IMR-90 (cell line): ENCODE measurements at regions not wholly inside any gene's neighbourhood (a gene's known extent, or its start where the extent isn't known, plus 50 kb on each side); places are given as distances from the start of the nearest gene placed in this dataset.

Source experiments
- ATAC-seq: fragments of 200-7000 bp; cut with Tn5 transposase; 2 replicates; pipeline ENCODE4 v1.9.1; 2020; ENCODE audit warnings: low read depth, mild to moderate bottlenecking, moderate library complexity
- BruUV-seq: library from RNA; stranded (reverse); fragments of 400-500 nt; replicated peaks from 2 replicates; lab custom pipeline; 2021; lab: Mats Ljungman, UMichigan
- CTCF ChIA-PET: fragments of 300-600 bp; formaldehyde crosslinking; extraction: SDS; loops from one replicate; lab custom pipeline; 2021; ENCODE audit warnings: antibody characterized with exemption; lab: Yijun Ruan, JAX
- POLR2A ChIA-PET: fragments of 300-600 bp; sonication (Branson Sonifier 250); formaldehyde crosslinking; loops from one replicate; lab custom pipeline; 2022; ENCODE audit warnings: antibody characterized with exemption; ENCODE audit not compliant: unreplicated experiment; lab: Charles Lee
- DNase-seq: peaks from one replicate; pipeline ENCODE4 v3.0.0; 2013
- H2AFZ ChIP-seq: replicated peaks from 2 replicates; pipeline ENCODE3; 2013; ENCODE audit warnings: low read length, mild to moderate bottlenecking; ENCODE audit not compliant: poor library complexity
- H2AK5ac ChIP-seq: 2 replicates; pipeline ENCODE4 v1.6.1; 2013; ENCODE audit warnings: low read depth, low read length, inconsistent platforms
- H2AK9ac ChIP-seq: replicated peaks from 2 replicates; pipeline ENCODE3; 2013; ENCODE audit warnings: mild to moderate bottlenecking, low read depth, low read length, moderate library complexity; ENCODE audit not compliant: poor library complexity
- H2BK120ac ChIP-seq: 2 replicates; pipeline ENCODE4 v1.6.1; 2013; ENCODE audit warnings: low read depth, low read length, inconsistent platforms
- H2BK15ac ChIP-seq: 3 replicates; pipeline ENCODE4 v1.6.1; 2013; ENCODE audit warnings: low read depth, low read length, inconsistent platforms
- H2BK20ac ChIP-seq: 2 replicates; pipeline ENCODE4 v1.6.1; 2013; ENCODE audit warnings: low read depth, mild to moderate bottlenecking, inconsistent platforms, low read length, moderate library complexity
- H2BK5ac ChIP-seq: 2 replicates; pipeline ENCODE4 v1.6.1; 2013; ENCODE audit warnings: mild to moderate bottlenecking, low read depth, low read length, inconsistent platforms; ENCODE audit not compliant: poor library complexity, severe bottlenecking
- H3K14ac ChIP-seq: replicated peaks from 2 replicates; pipeline ENCODE4 v1.6.1; 2013; ENCODE audit warnings: low read depth, low read length, inconsistent platforms
- H3K18ac ChIP-seq: 2 replicates; pipeline ENCODE4 v1.6.1; 2013; ENCODE audit warnings: low read depth, low read length, control low read depth
- H3K23ac ChIP-seq: 2 replicates; pipeline ENCODE4 v1.6.1; 2013; ENCODE audit warnings: low read depth, low read length, inconsistent platforms
- H3K27ac ChIP-seq: 2 replicates; pipeline ENCODE4 v1.5.1; 2013; ENCODE audit warnings: mild to moderate bottlenecking, control low read depth, low read length; ENCODE audit not compliant: insufficient read depth
- H3K27me3 ChIP-seq: 2 replicates; pipeline ENCODE4 v1.6.1; 2013; ENCODE audit warnings: low read length; ENCODE audit not compliant: control insufficient read depth, insufficient read depth
- H3K36me3 ChIP-seq: 2 replicates; pipeline ENCODE4 v1.6.1; 2013; ENCODE audit warnings: low read length, mixed read lengths; ENCODE audit not compliant: control insufficient read depth, insufficient read depth
- H3K4ac ChIP-seq: 2 replicates; pipeline ENCODE4 v1.6.1; 2013; ENCODE audit warnings: low read depth, low read length, inconsistent platforms
- H3K4me1 ChIP-seq: 2 replicates; pipeline ENCODE4 v1.6.1; 2013; ENCODE audit warnings: low read length, mixed read lengths; ENCODE audit not compliant: control insufficient read depth, insufficient read depth
- H3K4me2 ChIP-seq: 2 replicates; pipeline ENCODE4 v1.6.1; 2013; ENCODE audit warnings: low read depth, mild to moderate bottlenecking, control low read depth, low read length, moderate library complexity
- H3K4me3 ChIP-seq: 2 replicates; pipeline ENCODE4 v1.5.1; 2013; ENCODE audit warnings: low read depth, mild to moderate bottlenecking, control low read depth, low read length, moderate library complexity; ENCODE audit not compliant: insufficient read depth
- H3K56ac ChIP-seq: 2 replicates; pipeline ENCODE4 v1.6.1; 2013; ENCODE audit warnings: low read length, inconsistent platforms; ENCODE audit not compliant: insufficient read depth; ENCODE audit errors: extremely low read depth
- H3K79me1 ChIP-seq, 2 experiments: 2 replicates each; pipeline ENCODE4 v1.6.1; 2013; ENCODE audit warnings: low read length in 2 of 2, inconsistent platforms in 1 of 2, low read depth in 1 of 2
- H3K9ac ChIP-seq: 2 replicates; pipeline ENCODE4 v1.6.1; 2013; ENCODE audit warnings: low read depth, low read length, control low read depth
- H3K9me1 ChIP-seq: 2 replicates; pipeline ENCODE4 v1.6.1; 2013; ENCODE audit warnings: low read length, inconsistent platforms; ENCODE audit not compliant: insufficient read depth
- H3K9me3 ChIP-seq: 2 replicates; pipeline ENCODE4 v1.6.1; 2013; ENCODE audit warnings: low read length; ENCODE audit not compliant: control insufficient read depth, insufficient read depth
- H4K20me1 ChIP-seq: 2 replicates; pipeline ENCODE4 v1.6.1; 2013; ENCODE audit warnings: low read length, inconsistent platforms; ENCODE audit not compliant: insufficient read depth
- H4K5ac ChIP-seq: 2 replicates; pipeline ENCODE4 v1.6.1; 2013; ENCODE audit warnings: mild to moderate bottlenecking, low read depth, low read length, control low read depth
- H4K8ac ChIP-seq, 2 experiments: 2 replicates each; pipeline ENCODE4 v1.6.1; 2013; ENCODE audit warnings: low read depth in 2 of 2, low read length in 2 of 2, control low read depth in 1 of 2, inconsistent platforms in 1 of 2
- H4K91ac ChIP-seq: 2 replicates; pipeline ENCODE4 v1.6.1; 2013; ENCODE audit warnings: low read depth, low read length, inconsistent platforms; ENCODE audit not compliant: insufficient read depth
- BHLHE40 ChIP-seq: fragments of 150-350 bp; IDR thresholded peaks from 2 replicates; pipeline ENCODE4 v1.6.1; 2016; ENCODE audit warnings: mild to moderate bottlenecking, low read depth, low read length
- CEBPB ChIP-seq: IDR thresholded peaks from 2 replicates; pipeline ENCODE4 v1.6.1; 2012; ENCODE audit warnings: low read depth, low read length, improper control_type of control experiment
- CHD1 ChIP-seq: IDR thresholded peaks from 2 replicates; pipeline ENCODE4 v1.6.1; 2012; ENCODE audit warnings: low read depth, low read length, improper control_type of control experiment
- FOS ChIP-seq: fragments of 150-350 bp; IDR thresholded peaks from 2 replicates; pipeline ENCODE4 v1.6.1; 2016; ENCODE audit warnings: low read depth, low read length
- MAFK ChIP-seq: IDR thresholded peaks from 2 replicates; pipeline ENCODE4 v1.6.1; 2012; ENCODE audit warnings: low read depth, low read length, improper control_type of control experiment
- MAZ ChIP-seq: IDR thresholded peaks from 2 replicates; pipeline ENCODE4 v1.6.1; 2012; ENCODE audit warnings: low read depth, mild to moderate bottlenecking, low read length, improper control_type of control experiment, moderate library complexity, borderline replicate concordance
- MXI1 ChIP-seq: IDR thresholded peaks from 2 replicates; pipeline ENCODE4 v1.6.1; 2012; ENCODE audit warnings: low read depth, mild to moderate bottlenecking, low read length, moderate library complexity, borderline replicate concordance
- NFE2L2 ChIP-seq: fragments of 150-350 bp; IDR thresholded peaks from 2 replicates; pipeline ENCODE4 v1.6.1; 2016; ENCODE audit warnings: low read depth, mild to moderate bottlenecking, low read length
- POLR2A ChIP-seq: IDR thresholded peaks from 2 replicates; pipeline ENCODE4 v1.6.1; 2012; ENCODE audit warnings: mild to moderate bottlenecking, low read depth, low read length
- RAD21 ChIP-seq: IDR thresholded peaks from 2 replicates; pipeline ENCODE4 v1.6.1; 2012; ENCODE audit warnings: low read length, improper control_type of control experiment
- RCOR1 ChIP-seq: IDR thresholded peaks from 2 replicates; pipeline ENCODE4 v1.6.1; 2012; ENCODE audit warnings: mild to moderate bottlenecking, low read length, improper control_type of control experiment; ENCODE audit not compliant: insufficient replicate concordance
- RFX5 ChIP-seq: IDR thresholded peaks from 2 replicates; pipeline ENCODE4 v1.8.0; 2012; ENCODE audit warnings: low read depth, mild to moderate bottlenecking, low read length, moderate library complexity
- SMC3 ChIP-seq: fragments of 150-350 bp; IDR thresholded peaks from 2 replicates; pipeline ENCODE4 v1.6.1; 2016; ENCODE audit warnings: low read depth, mild to moderate bottlenecking, antibody characterized with exemption, low read length, moderate library complexity
- USF2 ChIP-seq: fragments of 150-350 bp; IDR thresholded peaks from 2 replicates; pipeline ENCODE4 v1.6.1; 2017; ENCODE audit warnings: mild to moderate bottlenecking, antibody characterized with exemption, low read length, low read depth
- WGBS, 2 experiments: methylation state at CpG; one replicate each; pipeline versions ENCODE4 v1.1.5 to v1.1.7; 2013; ENCODE audit warnings: missing lambda C conversion rate in 2 of 2; ENCODE audit not compliant: insufficient read length in 1 of 2; ENCODE audit errors: extremely low coverage in 2 of 2; 5-methylcytosine and 5-hydroxymethylcytosine counted together
- dilution Hi-C: fragments of 300-500 bp; cut with HindIII; formaldehyde crosslinking; loops from one replicate; pipeline ENCODE4 v1.14.3; 2018; ENCODE audit warnings: low sequenced_read_pairs; ENCODE audit not compliant: unreplicated experiment
- in situ Hi-C: fragments of 300-500 bp; cut with MboI; formaldehyde crosslinking; loops from 3 replicates; pipeline ENCODE4 v1.14.3; 2019; ENCODE audit warnings: low sequenced_read_pairs, inconsistent platforms, mixed read lengths
- intact Hi-C: fragments of 100-400 bp; cut with micrococcal nuclease; formaldehyde crosslinking; loops from 2 replicates; pipeline ENCODE4 v1.10.0; 2022
- TF ChIP-seq, protein P1 (sequence below): conservative IDR thresholded peaks from 2 replicates; pipeline ENCODE4 v1.5.1; 2012; ENCODE audit warnings: mild to moderate bottlenecking, low read depth, low read length, improper control_type of control experiment
- TF ChIP-seq, protein P2 (sequence below): fragments of 150-350 bp; IDR thresholded peaks from 2 replicates; pipeline ENCODE4 v1.6.1; 2016; ENCODE audit warnings: low read depth, mild to moderate bottlenecking, low read length, moderate library complexity, borderline replicate concordance

- Histone ChIP-seq H3K4me3 (no peak overlapping the region), H3K4me2 (no peak overlapping the region), H2BK120ac (peak overlapping the region; percentile 32; the same call in 1 of the 2 replicates), H2BK20ac (peak overlapping the region; percentile 39; the same call in 1 of the 2 replicates), H3K23ac (no peak overlapping the region), H3K27ac (no peak overlapping the region), H3K14ac (peak overlapping the region; percentile 66), H4K8ac (no peak overlapping the region), H2AFZ (no peak overlapping the region), H3K4me1 (peaks cover 6% of the 10 kb centered on the region; the same call in 1 of the 2 replicates), H3K56ac (no peak overlapping the region), H3K79me1 (no peaks in the 10 kb centered on the region), H4K20me1 (no peaks in the 10 kb centered on the region), H3K4ac (no peak overlapping the region), H3K9me1 (no peaks in the 10 kb centered on the region; the same call in 1 of the 2 replicates), H3K9ac (no peak overlapping the region), H3K9me3 (no peaks in the 10 kb centered on the region), H4K5ac (no peak overlapping the region), H3K27me3 (no peaks in the 10 kb centered on the region), H2BK15ac (no peak overlapping the region), H3K18ac (no peak overlapping the region; the same call in 1 of the 2 replicates), H2BK5ac (peak overlapping the region; percentile 19), H3K36me3 (no peaks in the 10 kb centered on the region), H2AK5ac (no peak overlapping the region), H4K91ac (no peak overlapping the region), H2AK9ac (no peak overlapping the region)
- dilution Hi-C loops (no loop called here), in situ Hi-C loops (no loop called here), intact Hi-C loops (no loop called here)
- ATAC-seq (no peak), DNase-seq (no peak)
- WGBS, 2 experiments, result 89% methylated on average over 2 of the region's 3 CpGs; no CpG with 5 or more reads in 1 of the 2 experiments
- no peak for TF ChIP-seq MXI1
- TF ChIP-seq CHD1, result no peak
- TF ChIP-seq RFX5, result no peak
- TF ChIP-seq NFE2L2, result no peak
- TF ChIP-seq MAZ, result no peak
- no peak for TF ChIP-seq CEBPB
- TF ChIP-seq, protein P1, sequence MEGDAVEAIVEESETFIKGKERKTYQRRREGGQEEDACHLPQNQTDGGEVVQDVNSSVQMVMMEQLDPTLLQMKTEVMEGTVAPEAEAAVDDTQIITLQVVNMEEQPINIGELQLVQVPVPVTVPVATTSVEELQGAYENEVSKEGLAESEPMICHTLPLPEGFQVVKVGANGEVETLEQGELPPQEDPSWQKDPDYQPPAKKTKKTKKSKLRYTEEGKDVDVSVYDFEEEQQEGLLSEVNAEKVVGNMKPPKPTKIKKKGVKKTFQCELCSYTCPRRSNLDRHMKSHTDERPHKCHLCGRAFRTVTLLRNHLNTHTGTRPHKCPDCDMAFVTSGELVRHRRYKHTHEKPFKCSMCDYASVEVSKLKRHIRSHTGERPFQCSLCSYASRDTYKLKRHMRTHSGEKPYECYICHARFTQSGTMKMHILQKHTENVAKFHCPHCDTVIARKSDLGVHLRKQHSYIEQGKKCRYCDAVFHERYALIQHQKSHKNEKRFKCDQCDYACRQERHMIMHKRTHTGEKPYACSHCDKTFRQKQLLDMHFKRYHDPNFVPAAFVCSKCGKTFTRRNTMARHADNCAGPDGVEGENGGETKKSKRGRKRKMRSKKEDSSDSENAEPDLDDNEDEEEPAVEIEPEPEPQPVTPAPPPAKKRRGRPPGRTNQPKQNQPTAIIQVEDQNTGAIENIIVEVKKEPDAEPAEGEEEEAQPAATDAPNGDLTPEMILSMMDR, result no peak
- TF ChIP-seq, protein P2, sequence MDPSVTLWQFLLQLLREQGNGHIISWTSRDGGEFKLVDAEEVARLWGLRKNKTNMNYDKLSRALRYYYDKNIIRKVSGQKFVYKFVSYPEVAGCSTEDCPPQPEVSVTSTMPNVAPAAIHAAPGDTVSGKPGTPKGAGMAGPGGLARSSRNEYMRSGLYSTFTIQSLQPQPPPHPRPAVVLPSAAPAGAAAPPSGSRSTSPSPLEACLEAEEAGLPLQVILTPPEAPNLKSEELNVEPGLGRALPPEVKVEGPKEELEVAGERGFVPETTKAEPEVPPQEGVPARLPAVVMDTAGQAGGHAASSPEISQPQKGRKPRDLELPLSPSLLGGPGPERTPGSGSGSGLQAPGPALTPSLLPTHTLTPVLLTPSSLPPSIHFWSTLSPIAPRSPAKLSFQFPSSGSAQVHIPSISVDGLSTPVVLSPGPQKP, result no peak
- no peak for TF ChIP-seq RAD21
- no peak for TF ChIP-seq BHLHE40
- TF ChIP-seq USF2, result no peak
- no peak for TF ChIP-seq MAFK
- no peak for TF ChIP-seq SMC3
- no peak for TF ChIP-seq FOS
- no peak for TF ChIP-seq RCOR1
- TF ChIP-seq POLR2A, result no peak
- BruUV-seq, result no TSS peak
- POLR2A ChIA-PET, result no interaction called here
- CTCF ChIA-PET, result no interaction called here
Measured at GRCh38 chr6:140976806-140977205, 1155.9 kb upstream of the GJE1 start.
